GM10248 (cell line): ENCODE measurements at regions not wholly inside any gene's neighbourhood (a gene's known extent, or its start where the extent isn't known, plus 50 kb on each side); places are given as distances from the start of the nearest gene placed in this dataset.

ENCODE experiments used
- CTCF ChIA-PET: fragments of 300-600 bp; sonication (Branson Sonifier 250); formaldehyde crosslinking; extraction: SDS; loops from one replicate; lab custom pipeline; 2021; ENCODE audit warnings: antibody characterized with exemption; lab: Yijun Ruan, JAX
- POLR2A ChIA-PET: fragments of 350-650 bp; sonication (Branson Sonifier 250); formaldehyde crosslinking; extraction: SDS; loops from one replicate; lab custom pipeline; 2020; ENCODE audit warnings: antibody characterized with exemption; lab: Yijun Ruan, JAX
- DNase-seq: peaks from one replicate; pipeline ENCODE4 v3.0.0; 2012; ENCODE audit errors: extremely low spot score
- CTCF ChIP-seq: IDR thresholded peaks from 2 replicates; pipeline ENCODE4 v1.5.1; 2012; ENCODE audit warnings: mild to moderate bottlenecking, low read depth; ENCODE audit errors: extremely low read depth, missing control alignments, control extremely low read depth

- no peak for TF ChIP-seq CTCF
- CTCF ChIA-PET: no interaction called here
- no peak for DNase-seq
- POLR2A ChIA-PET: no interaction called here
Observed at GRCh38 chr11:93935826-93936225, 85.3 kb upstream of the HEPHL1 start.

- DNase-seq: no peak
- TF ChIP-seq CTCF: no peak
- POLR2A ChIA-PET: no interaction called here
- CTCF ChIA-PET: no interaction called here
Observed at GRCh38 chr11:93936460-93936859, 84.7 kb upstream of the HEPHL1 start.

- TF ChIP-seq CTCF: no peak
- ChIA-PET POLR2A (no interaction called here), CTCF (interaction anchor here (1.3 kb wide), 1 partner anchor 13 kb away, joined by 4 read pairs; no protein-coding TSS in a partner anchor)
- DNase-seq: no peak
Observed at GRCh38 chr11:93939084-93939760, 81.9 kb upstream of the HEPHL1 start.

GRCh38 chr11:93940395-93940794 is 80.8 kb upstream of the HEPHL1 start:
- CTCF ChIA-PET: interaction anchor here (0.6 to 1.3 kb wide), 2 partner anchors 11 to 45 kb away, joined by 3 to 4 read pairs; no protein-coding TSS in a partner anchor
- TF ChIP-seq CTCF: no peak
- POLR2A ChIA-PET: no interaction called here
- DNase-seq: no peak

- ChIA-PET CTCF (no interaction called here), POLR2A (no interaction called here)
- TF ChIP-seq CTCF: no peak
- no peak for DNase-seq
Observed at GRCh38 chr11:93942176-93942575, 79.0 kb upstream of the HEPHL1 start.

GRCh38 chr11:93945596-93945995 is 75.6 kb upstream of the HEPHL1 start:
- CTCF ChIA-PET: no interaction called here
- no peak for TF ChIP-seq CTCF
- DNase-seq: no peak
- POLR2A ChIA-PET: no interaction called here
